HG03354 (cell line): ENCODE measurements at regions not wholly inside any gene's neighbourhood (a gene's known extent, or its start where the extent isn't known, plus 50 kb on each side); places are given as distances from the start of the nearest gene placed in this dataset.
"Not testable (repeated sequence)": the region's sequence is repeated elsewhere in the genome, so short reads cannot be mapped to it uniquely, and the experiment has no call there.

ENCODE experiments used
- ATAC-seq: cut with Tn5 transposase; IDR thresholded peaks from one replicate; pipeline ENCODE4 v1.9.1; 2021; ENCODE audit warnings: mild to moderate bottlenecking; ENCODE audit not compliant: unreplicated experiment, poor library complexity, severe bottlenecking

DNA sequence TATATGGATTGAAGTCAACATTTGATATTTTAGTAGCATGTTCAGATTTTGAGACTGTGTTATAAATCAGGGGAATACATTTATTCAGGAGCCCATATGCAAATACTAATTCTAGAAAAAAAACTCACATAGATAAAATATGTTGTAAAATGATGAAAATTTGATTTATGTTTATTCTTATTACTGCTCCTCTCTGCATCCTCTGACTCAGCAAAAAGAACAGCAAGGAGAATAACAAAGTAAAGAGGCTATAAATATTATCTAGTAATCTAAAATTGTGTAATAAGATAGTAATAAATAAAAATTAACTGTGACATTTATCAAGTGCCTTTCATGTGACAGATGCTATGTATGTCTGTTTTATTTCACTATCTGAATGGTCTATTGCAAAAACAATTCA, 507.2 kb upstream of the ANO3 start:
- no peak for ATAC-seq

DNA sequence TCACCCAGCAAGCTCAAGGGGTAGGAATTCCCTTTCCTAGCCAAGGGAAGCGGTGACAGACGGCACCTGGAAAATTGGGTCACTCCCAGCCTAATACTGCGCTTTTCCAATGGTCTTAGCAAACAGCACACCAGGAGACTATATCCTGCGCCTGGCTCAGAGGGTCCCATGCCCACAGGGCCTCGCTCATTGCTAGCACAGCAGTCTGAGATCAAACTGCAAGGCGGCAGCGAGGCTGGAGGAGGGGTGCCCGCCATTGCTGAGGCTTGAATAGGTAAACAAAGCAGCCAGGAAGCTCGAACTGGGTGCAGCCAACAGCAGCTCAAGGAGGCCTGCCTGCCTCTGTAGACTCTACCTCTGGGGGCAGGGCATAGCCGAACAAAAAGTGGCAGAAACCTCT, 500.4 kb upstream of the ANO3 start:
- not testable (repeated sequence) for ATAC-seq

DNA sequence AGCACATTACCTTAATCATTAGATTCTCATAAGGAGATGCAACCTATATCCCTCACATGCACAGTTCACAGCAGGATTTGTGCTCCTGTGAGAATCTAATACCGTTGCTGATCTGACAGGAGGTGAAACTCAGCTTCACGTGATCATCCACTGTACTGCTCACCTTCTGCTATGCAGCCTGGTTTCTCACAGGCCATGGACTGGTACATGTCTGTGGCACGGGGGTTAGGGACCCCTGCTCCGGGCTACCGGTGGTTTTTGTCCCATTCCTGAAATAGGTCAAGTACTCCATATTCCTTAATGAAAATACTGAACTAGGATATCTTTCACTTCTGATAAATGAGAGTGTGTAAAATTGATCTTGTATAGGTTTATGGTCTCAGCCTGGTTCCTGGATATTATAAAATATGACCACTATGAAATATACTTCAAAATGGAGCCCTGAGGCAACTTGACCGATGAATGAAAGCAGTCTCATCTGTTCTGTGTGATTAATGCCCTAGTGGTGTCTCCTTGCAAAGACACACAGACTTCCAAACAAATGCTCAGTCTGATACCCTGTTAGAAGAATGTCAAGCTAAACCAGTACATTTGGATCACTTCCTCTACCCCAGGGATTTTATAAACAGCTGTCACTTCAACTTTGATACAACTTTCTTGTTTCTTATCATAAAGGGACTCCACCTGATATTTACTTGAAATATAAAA, 492.9 kb upstream of the ANO3 start:
- ATAC-seq: no peak

DNA sequence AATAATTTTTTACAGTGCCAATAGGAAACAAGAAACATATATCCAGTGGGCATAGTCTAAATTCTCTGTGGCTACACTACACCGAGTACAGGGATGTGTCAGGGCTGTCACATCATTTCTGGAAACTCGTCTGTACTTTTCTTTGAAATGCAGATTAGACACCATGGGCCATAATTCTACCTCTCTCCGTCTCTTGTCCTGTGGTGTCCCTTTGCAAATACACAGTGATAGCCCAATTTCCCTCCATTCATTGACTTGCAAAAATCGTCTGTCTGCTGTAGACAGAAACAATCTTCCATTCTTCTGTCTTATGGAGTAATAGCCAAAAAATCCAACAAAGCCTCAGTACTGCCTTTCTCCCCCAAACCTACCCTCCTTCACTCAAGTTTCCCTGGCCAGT, 487.1 kb upstream of the ANO3 start:
- ATAC-seq: no peak

DNA sequence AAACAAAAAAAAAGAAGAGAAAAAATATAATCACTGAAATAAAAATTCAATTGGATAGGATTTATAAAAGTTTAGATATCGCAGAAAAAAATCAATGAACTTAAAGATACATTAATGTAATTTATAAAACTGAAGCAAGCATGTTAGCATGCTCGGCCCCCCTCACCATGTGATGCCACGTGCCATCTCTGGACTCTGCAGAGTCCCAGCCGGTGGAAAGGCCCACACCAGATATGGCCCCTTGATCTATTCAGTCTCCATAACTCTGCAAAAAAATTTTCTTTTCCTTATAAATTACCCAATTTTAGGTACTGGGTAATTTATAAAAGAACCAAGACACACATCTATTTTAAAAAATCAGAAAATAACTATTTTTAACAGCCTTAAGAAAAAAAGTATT, 476.0 kb upstream of the ANO3 start:
- no peak for ATAC-seq

DNA sequence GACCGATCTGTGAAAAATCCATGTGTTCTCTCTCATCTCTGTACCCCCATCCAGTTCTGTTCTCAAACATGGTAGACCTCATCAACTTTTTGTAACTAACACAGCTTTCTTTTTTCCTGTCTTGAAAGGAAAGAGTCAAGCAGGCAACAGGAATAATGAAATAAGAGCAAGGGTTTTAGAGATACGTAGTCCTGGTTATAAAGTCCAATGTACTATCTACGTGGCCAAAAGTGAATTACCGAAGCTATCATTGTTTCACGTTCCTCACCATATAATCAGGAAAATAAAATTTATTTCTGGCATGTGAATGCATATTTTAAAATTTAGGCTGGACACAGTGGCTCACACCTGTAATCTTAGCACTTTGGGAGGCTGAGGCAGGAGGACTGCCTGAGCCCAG, 472.2 kb upstream of the ANO3 start:
- no peak for ATAC-seq

DNA sequence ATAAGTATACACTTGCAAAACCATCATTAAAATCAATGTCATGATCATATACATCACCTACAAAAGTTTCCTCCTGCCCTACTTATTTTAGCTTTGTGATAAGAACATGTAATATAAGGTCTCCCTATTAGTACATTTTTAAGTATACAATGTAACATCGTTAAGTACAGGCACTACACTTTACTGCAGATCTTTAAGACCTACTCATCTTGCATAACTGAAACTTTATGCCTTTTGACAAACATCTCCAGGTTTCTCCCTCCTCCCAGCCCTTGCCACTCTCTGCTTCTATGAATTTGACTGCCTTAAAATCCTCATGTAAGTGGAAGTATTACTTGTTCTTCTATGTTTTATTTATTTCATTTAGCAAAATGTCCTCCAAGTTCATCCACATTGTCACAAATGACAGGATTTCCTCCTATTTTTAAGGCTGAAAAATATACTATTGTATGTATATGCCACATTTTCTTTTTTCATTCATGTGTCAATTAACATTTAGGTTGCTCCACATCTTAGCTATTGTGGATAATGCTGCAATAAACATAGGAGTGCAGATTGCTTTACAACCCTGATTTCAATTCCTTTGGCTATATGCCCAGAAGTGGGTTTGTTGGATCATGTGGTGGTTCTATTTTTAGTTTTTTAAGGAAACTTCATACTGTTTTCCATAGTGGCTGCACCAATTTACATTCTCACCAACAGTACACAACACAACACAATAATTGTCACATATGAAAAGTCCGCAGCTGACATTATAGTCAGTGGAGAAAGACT, 471.1 kb upstream of the ANO3 start:
- ATAC-seq: no peak

DNA sequence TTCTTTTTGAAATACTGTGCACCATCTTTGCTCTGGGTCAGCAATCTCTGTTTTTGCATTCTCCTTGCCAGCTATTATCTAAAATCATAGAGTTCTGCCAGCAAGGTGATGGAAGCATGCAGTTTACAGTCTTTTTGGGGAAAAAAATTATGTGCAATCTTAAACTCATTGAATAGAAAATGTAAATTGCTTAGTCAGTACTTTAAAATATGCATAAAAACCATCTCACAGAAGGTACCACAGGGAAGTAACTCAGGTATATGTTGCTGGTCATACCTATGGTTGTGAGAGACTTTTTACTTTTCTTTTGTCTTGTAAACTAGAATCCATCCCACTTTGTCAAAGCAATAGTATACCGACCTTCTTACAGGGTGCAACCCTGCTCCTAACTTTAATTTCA, 469.8 kb upstream of the ANO3 start:
- no peak for ATAC-seq

DNA sequence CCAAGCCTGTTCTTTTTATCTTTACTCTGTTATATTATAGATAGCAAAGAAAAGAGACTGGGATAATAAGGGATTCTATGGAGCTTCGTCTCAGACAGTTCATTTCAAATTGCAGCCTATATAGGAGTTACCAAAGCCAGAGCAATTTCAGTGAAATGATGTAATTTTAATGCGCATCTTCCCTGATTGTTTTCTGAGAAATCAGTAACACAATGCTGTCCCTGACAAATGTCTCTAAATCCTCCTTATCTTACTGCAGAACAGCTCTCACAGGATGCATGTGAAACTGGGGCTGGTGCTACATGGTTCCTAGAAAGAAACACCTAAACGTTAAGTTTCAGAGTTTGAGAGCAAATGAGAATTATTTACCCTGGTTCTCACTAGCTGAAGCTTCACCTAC, 467.9 kb upstream of the ANO3 start:
- no peak for ATAC-seq

DNA sequence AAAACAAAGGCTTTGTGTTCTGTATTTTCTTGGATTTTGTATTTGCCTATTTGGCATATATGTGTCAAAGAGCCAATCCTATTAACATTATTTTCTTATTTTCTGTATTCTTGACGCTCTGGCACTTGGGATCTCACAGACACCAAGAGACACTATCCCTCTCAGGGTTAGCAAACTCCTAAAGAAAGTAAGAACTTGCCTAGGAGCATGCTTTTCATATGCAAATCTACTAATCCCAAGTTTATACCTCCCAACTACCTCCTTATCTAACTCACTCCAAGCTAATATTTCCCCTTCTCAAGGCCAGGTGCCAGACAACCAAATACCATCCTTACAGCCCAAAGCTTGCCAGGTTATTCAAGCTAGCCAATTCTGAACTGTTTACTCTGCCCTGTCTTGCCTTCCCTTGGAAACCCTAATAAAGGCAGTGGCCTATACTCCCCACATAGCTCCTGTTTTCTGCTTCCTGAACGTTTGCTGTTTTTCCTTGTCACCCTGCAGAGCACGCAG, 455.4 kb upstream of the ANO3 start:
- ATAC-seq: no peak

DNA sequence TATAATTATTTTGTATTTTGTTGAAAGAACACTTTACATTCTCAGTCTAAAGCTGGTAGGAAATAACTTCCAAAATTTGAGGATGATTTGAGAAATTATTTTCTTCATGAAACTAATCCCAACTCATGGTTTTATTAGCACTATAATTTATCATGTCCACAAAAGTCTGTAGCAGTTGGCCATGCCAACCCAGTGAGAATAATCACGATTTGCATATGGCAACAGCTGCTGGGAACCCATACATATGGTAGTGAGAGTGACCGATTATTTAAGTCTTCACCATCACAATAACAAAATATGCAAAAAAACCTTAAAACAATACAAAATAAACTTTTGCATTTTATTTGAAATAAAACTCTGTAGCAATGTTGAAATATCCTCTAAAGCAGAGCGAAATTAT, 445.9 kb upstream of the ANO3 start:
- no peak for ATAC-seq

DNA sequence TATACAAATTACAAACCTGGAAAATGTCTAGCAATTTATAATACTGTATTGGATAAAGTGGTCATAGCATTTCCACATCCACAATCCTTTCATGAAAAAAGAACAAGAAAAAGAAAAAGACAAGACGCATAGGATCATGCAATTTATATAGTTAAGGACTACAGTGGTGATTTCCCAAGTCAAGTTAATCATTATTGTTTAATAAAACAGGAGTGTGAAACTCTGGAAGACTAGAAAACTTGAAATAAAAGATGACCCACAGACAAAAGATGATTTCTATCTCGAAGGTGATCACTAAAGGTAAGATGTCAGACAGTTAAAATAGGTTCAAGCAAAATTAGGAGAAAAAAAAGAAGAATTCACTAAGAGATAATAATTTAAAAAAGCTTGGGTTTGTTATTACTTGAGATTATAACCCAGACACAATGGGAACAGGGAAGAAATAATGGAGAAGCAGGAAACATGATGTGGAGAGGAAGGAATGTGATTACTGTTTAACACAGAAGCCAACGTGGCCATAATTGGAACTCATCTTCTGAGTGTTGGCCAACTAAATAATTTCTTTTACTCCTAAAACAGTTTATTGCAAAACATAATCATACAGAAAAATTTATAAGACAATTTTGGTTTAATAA, 441.2 kb upstream of the ANO3 start:
- no peak for ATAC-seq

DNA sequence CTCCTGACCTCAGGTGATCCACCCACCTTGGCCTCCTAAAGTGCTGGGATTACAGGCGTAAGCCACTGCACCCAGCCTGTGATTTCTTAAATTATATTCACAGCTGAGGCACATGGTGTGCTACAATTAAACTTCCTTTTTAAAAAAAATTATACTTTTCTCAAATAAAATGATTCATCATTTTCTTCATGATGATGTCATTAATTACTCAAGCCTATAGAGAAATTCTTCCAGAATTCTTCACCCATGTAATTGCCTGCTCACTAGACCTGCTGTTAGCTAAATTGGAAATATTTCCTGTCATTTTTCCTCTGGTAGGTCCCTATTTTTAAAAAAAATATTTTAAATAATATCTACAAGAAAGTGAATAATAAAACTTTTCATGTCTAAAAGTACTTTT, 440.0 kb upstream of the ANO3 start:
- no peak for ATAC-seq

DNA sequence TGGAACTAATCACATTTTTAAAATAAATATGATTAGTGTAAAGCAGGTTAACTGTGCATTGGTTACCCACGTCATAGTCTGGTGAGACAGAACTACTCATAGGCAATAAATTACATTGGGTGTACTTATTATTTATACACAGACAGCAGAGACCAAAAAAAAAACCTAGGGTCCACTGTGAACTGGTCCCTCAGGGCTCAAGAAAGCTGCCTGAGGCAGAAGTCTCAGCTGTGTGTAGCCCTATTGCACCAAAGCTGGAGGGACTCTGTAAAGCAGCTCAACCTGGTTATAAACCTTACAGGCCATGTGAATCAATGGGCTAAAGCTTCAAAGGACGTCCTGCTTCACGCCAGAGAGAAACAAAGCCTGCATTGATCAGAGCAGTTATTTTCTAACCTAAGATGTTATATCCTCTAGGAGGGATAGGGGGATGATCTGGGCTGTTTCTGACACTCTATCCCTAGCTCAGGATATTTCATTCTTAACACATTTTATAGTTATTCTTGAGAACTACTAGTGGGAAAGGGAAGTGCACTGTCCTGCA, 432.2 kb upstream of the ANO3 start:
- no peak for ATAC-seq

DNA sequence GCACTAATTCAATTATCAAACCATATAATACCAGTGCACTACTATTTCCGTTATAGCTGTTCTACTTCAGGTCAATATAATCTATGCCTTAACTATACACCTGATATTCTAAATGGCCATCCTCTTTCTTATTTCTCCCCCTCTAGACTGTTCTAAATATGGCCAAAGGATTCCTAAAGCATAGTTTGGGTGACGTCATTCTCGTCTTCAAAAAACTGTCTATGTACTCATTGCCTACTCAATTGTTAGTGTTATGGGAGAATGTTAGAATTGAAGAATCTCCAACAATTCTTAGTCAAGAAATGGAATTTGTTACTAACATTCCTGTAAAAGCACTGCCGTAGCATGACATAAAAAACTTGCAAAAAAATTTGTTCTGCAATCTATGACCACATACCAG, 431.1 kb upstream of the ANO3 start:
- no peak for ATAC-seq

DNA sequence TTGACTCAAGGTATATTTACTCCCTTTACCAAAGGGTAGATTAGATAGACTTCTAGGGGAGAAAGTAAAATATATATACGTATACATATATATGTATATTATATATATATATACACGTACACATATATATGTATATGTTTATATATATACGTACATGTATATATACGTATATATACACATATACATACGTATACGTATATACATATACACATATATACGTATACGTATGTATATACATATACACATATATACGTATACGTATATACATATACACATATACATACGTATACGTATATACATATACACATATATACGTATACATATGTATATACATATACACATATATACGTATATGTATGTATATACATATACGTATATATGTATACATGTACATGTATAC, 430.5 kb upstream of the ANO3 start:
- ATAC-seq: no peak

DNA sequence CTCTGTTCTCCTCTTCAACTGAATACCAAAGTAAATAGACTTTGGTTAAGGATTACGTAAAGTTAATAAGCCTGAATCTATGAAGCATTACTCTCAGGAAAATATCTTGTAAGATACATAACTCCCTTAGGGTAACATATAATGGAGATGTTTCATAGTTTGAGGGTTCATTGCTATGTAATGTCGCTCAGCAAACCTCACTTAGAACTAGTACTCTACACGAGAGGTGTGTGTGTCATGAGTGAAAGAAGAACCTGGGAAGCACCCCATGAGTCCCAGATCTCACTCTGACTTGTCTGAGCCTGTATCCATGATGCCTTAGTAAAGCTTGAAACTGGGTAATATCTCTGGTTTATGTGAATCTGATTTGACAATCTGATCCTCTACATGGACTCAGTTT, 429.5 kb upstream of the ANO3 start:
- ATAC-seq: no peak

DNA sequence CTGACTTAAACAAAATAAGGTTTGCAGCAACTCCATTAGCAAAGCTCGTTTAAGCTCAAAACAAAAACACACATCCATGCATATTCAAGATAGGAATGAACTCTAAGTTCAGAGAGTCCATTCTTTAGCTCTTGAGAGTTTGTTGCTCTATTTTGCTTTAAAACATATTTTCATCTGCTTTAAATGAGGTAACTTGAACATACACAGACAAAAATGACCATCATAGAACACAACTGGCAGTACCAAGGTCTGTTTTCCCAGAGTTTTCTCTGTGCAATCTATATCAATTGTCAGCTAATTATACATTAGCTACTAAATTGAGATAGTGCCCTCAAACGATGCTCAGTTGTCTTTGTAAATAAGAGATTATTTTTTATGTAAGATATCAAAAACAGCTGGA, 423.2 kb upstream of the ANO3 start:
- no peak for ATAC-seq

DNA sequence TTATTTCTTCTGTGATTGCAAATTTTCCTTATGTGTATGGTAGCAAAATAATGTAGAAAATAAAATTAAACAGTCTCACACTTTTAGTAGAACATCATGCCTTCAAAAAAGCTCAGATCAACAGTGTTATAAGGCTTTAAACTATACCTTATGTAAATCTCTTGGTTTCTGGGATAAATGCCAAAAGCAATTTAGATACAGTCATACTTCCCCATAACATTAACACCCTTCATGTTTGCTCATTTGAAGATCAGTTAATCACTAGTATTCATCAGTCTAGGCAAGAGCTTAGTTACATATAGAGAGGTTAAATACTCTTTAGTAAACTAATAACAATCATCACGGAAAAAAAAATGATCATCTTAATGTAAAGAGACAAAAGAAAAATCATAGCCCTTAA, 421.8 kb upstream of the ANO3 start:
- ATAC-seq: no peak

DNA sequence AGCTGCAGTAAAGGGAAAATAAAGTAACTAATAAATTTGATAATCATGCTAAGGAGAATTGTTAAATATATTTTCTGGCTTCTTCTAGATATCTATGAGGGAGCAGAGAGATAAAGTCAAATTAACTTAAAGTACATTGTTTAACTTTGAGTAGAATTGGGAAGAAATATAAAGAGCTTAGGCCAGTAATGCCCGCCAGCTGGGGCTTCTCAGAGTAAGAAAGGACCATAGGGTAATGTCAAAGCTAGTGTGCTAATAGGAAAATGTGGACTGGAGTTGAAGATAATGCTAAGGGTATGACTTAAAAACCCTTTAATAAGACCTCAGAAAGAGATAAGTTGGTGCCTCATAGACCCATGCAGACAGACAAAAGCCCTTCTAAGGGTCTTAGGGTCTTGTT, 411.6 kb upstream of the ANO3 start:
- no peak for ATAC-seq

DNA sequence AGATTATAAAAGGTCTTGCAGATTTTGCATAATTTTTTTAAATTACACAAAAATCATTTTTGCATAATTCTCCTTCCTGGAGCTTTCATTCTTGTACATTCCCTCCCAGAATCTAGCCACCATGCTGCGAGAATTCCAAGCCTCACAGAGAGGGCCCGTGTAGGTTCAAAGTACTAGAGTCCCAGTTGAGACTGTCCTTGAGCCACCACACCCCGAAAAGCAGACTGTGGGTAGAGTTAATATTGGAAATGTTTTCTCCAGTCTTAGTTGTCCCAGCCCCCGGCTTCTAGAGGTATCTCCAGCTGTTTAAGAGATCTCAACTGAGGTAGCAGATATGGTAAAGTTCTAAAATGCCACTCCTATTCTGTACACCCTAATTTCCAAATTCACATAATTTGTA, 407.3 kb upstream of the ANO3 start:
- ATAC-seq: no peak
